ENCODE measurements at regions not wholly inside any gene's neighbourhood (a gene's known extent, or its start where the extent isn't known, plus 50 kb on each side); places are given as distances from the start of the nearest gene placed in this dataset.

GRCh38 chr4:66658809-66659208 is 886.5 kb downstream of the CENPC start:
- TF ChIP-seq EZH2 (IDR thresholded peaks at IDR 0.05; ENCODE audit: low read length, missing control alignments), result no peak
- TF ChIP-seq CTCF (conservative IDR thresholded peaks at IDR 0.05 in 1 of 2, IDR thresholded peaks at IDR 0.05 in 1 of 2; ENCODE audit: low read depth in 1 of 2, low read length in 2 of 2), result no peak
